GM23248 (cell line): ENCODE measurements at regions not wholly inside any gene's neighbourhood (a gene's known extent, or its start where the extent isn't known, plus 50 kb on each side); places are given as distances from the start of the nearest gene placed in this dataset.

Source experiments
- DNase-seq: peaks from one replicate; pipeline ENCODE4 v3.0.0-alpha.2; 2015
- H2AFZ ChIP-seq: fragments of 200-600 bp; sonication (generic); 2 replicates; pipeline ENCODE4 v1.6.1; 2016; ENCODE audit warnings: antibody characterized with exemption
- H3F3A ChIP-seq: fragments of 200-600 bp; sonication (generic); 2 replicates; pipeline ENCODE4 v1.6.1; 2016; ENCODE audit warnings: mild to moderate bottlenecking, antibody characterized with exemption, mixed run types; ENCODE audit not compliant: insufficient read depth
- H3K27ac ChIP-seq: fragments of 200-600 bp; sonication (generic); 2 replicates; pipeline ENCODE4 v1.5.1; 2016; ENCODE audit warnings: mild to moderate bottlenecking
- H3K27me3 ChIP-seq: fragments of 200-600 bp; sonication (generic); replicated peaks from 2 replicates; pipeline ENCODE4 v1.6.1; 2016; ENCODE audit warnings: mild to moderate bottlenecking; ENCODE audit not compliant: insufficient read depth
- H3K36me3 ChIP-seq: fragments of 200-600 bp; sonication (generic); 2 replicates; pipeline ENCODE4 v1.6.1; 2016; ENCODE audit warnings: low read depth, mild to moderate bottlenecking
- H3K4me1 ChIP-seq: fragments of 200-600 bp; sonication (generic); 2 replicates; pipeline ENCODE4 v1.6.1; 2016; ENCODE audit warnings: mild to moderate bottlenecking; ENCODE audit not compliant: insufficient read depth
- H3K4me2 ChIP-seq: fragments of 200-600 bp; sonication (generic); one replicate; pipeline ENCODE4 v1.6.1; 2016; ENCODE audit warnings: mild to moderate bottlenecking; ENCODE audit not compliant: unreplicated experiment
- H3K4me3 ChIP-seq: fragments of 200-600 bp; sonication (generic); 2 replicates; pipeline ENCODE4 v1.5.1; 2016; ENCODE audit warnings: mild to moderate bottlenecking
- H3K79me2 ChIP-seq: fragments of 200-600 bp; sonication (generic); 2 replicates; pipeline ENCODE4 v1.6.1; 2016; ENCODE audit warnings: mild to moderate bottlenecking; ENCODE audit not compliant: insufficient read depth
- H3K9ac ChIP-seq: fragments of 200-600 bp; sonication (generic); 2 replicates; pipeline ENCODE4 v1.6.1; 2016; ENCODE audit warnings: mild to moderate bottlenecking
- H3K9me2 ChIP-seq: fragments of 200-600 bp; sonication (generic); 2 replicates; pipeline ENCODE4 v1.6.1; 2016; ENCODE audit warnings: mixed run types, mild to moderate bottlenecking, moderate library complexity; ENCODE audit not compliant: insufficient read depth
- H3K9me3 ChIP-seq: fragments of 200-600 bp; sonication (generic); one replicate; pipeline ENCODE4 v1.6.1; 2017; ENCODE audit warnings: low read depth
- H4K20me1 ChIP-seq: fragments of 200-600 bp; sonication (generic); 2 replicates; pipeline ENCODE4 v1.6.0; 2016; ENCODE audit not compliant: insufficient read depth
- EZH2 ChIP-seq: fragments of 200-600 bp; sonication (generic); IDR thresholded peaks from 2 replicates; pipeline ENCODE4 v1.6.1; 2018; ENCODE audit warnings: antibody characterized with exemption, mild to moderate bottlenecking; ENCODE audit not compliant: insufficient read depth, poor library complexity, severe bottlenecking
- EZH2phosphoT487 ChIP-seq: fragments of 200-600 bp; sonication (generic); IDR thresholded peaks from 2 replicates; pipeline ENCODE4 v1.6.1; 2018; ENCODE audit warnings: antibody characterized with exemption, moderate library complexity, mild to moderate bottlenecking, low read depth; ENCODE audit not compliant: insufficient read depth
- WGBS, 2 experiments: methylation state at CpG; one replicate each; pipeline ENCODE4 v1.1.6; 2015 to 2017; ENCODE audit warnings: low lambda C conversion rate in 2 of 2, low coverage in 1 of 2; ENCODE audit errors: missing lambda C conversion rate in 2 of 2; 5-methylcytosine and 5-hydroxymethylcytosine counted together
- in situ Hi-C: fragments of 300-500 bp; cut with MboI; formaldehyde crosslinking; loops from 2 replicates; pipeline ENCODE4 v1.15.0; 2020

GRCh38 chr6:26309731-26310142 lies 55.3 kb upstream of the BTN3A2 start:
- Histone ChIP-seq H3K79me2 (no peaks in the 10 kb centered on the region), H2AFZ (0 out of 2 replicates have a peak overlapping the region, but pooled peaks have one; percentile 21), H3K9me2 (no peaks in the 10 kb centered on the region), H3K27me3 (no peaks in the 10 kb centered on the region), H3K27ac (peak overlapping the region; percentile 66), H3K4me1 (peaks cover 23% of the 10 kb centered on the region), H3K36me3 (no peaks in the 10 kb centered on the region), H3K4me3 (peak overlapping the region; percentile 20; the same call in 1 of the 2 replicates), H3K9me3 (no peaks in the 10 kb centered on the region), H3F3A (peaks cover 63% of the 10 kb centered on the region), H4K20me1 (no peaks in the 10 kb centered on the region), H3K9ac (peak overlapping the region; percentile 29; the same call in 1 of the 2 replicates), H3K4me2 (peak overlapping the region; percentile 94)
- TF ChIP-seq EZH2 (no peak), EZH2phosphoT487 (no peak)
- in situ Hi-C loops: loop anchor here (25.0 kb wide), 1 partner anchor 828 kb away; a partner anchor contains a TSS
- 16 to 18% methylated on average over 3 of the region's 3 CpGs for WGBS, 2 experiments
- peak; percentile 94 for DNase-seq

GRCh38 chr6:26311012-26311384 lies 54.0 kb upstream of the BTN3A2 start:
- 0 out of 2 replicates have a peak overlapping the region, but pooled peaks have one; percentile 29 for H3K9ac ChIP-seq
- DNase-seq: peak; percentile 64
- H3K4me3 ChIP-seq: peak overlapping the region; percentile 95
- H3K9me2 ChIP-seq: no peaks in the 10 kb centered on the region
- peaks cover 23% of the 10 kb centered on the region for H3K4me1 ChIP-seq
- no peak for TF ChIP-seq EZH2
- TF ChIP-seq EZH2phosphoT487: no peak
- in situ Hi-C loops: loop anchor here (25.0 kb wide), 1 partner anchor 826 kb away; a partner anchor contains a TSS
- no peaks in the 10 kb centered on the region for H4K20me1 ChIP-seq
- peaks cover 62% of the 10 kb centered on the region for H3F3A ChIP-seq
- no peaks in the 10 kb centered on the region for H3K9me3 ChIP-seq
- no peaks in the 10 kb centered on the region for H3K27me3 ChIP-seq
- peak overlapping the region; percentile 94 for H3K4me2 ChIP-seq
- no peaks in the 10 kb centered on the region for H3K79me2 ChIP-seq
- H3K27ac ChIP-seq: peak overlapping the region; percentile 66
- 1 to 3% methylated on average over 11 of the region's 11 CpGs for WGBS, 2 experiments
- 0 out of 2 replicates have a peak overlapping the region, but pooled peaks have one; percentile 21 for H2AFZ ChIP-seq
- no peaks in the 10 kb centered on the region for H3K36me3 ChIP-seq

- Histone ChIP-seq H3K27ac (peak overlapping the region; percentile 66), H3K36me3 (no peaks in the 10 kb centered on the region), H3K27me3 (no peaks in the 10 kb centered on the region), H3K9ac (peak overlapping the region; percentile 65), H3K9me3 (no peaks in the 10 kb centered on the region), H4K20me1 (no peaks in the 10 kb centered on the region), H3K4me2 (peak overlapping the region; percentile 94), H3K4me3 (peak overlapping the region; percentile 95), H2AFZ (peak overlapping the region; percentile 85), H3F3A (peaks cover 62% of the 10 kb centered on the region), H3K79me2 (no peaks in the 10 kb centered on the region), H3K4me1 (peaks cover 23% of the 10 kb centered on the region), H3K9me2 (no peaks in the 10 kb centered on the region)
- in situ Hi-C loops: loop anchor here (25.0 kb wide), 1 partner anchor 826 kb away; a partner anchor contains a TSS
- DNase-seq: peak; percentile 62
- TF ChIP-seq EZH2phosphoT487 (no peak), EZH2 (no peak)
- 2 to 3% methylated on average over 18 of the region's 18 CpGs for WGBS, 2 experiments
Measured at GRCh38 chr6:26311385-26312095, 53.5 kb upstream of the BTN3A2 start.

- H3K4me3 ChIP-seq: peak overlapping the region; percentile 95
- H3K9me3 ChIP-seq: no peaks in the 10 kb centered on the region
- peaks cover 62% of the 10 kb centered on the region for H3F3A ChIP-seq
- TF ChIP-seq EZH2: no peak
- peak; percentile 57 for DNase-seq
- H3K36me3 ChIP-seq: no peaks in the 10 kb centered on the region
- peaks cover 23% of the 10 kb centered on the region for H3K4me1 ChIP-seq
- H3K4me2 ChIP-seq: peak overlapping the region; percentile 94
- peak overlapping the region; percentile 85 for H2AFZ ChIP-seq
- no peaks in the 10 kb centered on the region for H3K9me2 ChIP-seq
- no peaks in the 10 kb centered on the region for H3K27me3 ChIP-seq
- peak overlapping the region; percentile 66 for H3K27ac ChIP-seq
- 1 to 5% methylated on average over 6 of the region's 6 CpGs for WGBS, 2 experiments
- in situ Hi-C loops: loop anchor here (25.0 kb wide), 1 partner anchor 825 kb away; a partner anchor contains a TSS
- H3K9ac ChIP-seq: peak overlapping the region; percentile 65
- no peaks in the 10 kb centered on the region for H3K79me2 ChIP-seq
- no peaks in the 10 kb centered on the region for H4K20me1 ChIP-seq
Measured at GRCh38 chr6:26312096-26312463, 52.9 kb upstream of the BTN3A2 start.
